GM23248 (cell line): ENCODE measurements at regions not wholly inside any gene's neighbourhood (a gene's known extent, or its start where the extent isn't known, plus 50 kb on each side); places are given as distances from the start of the nearest gene placed in this dataset.
A peak's percentile ranks its signal among the peaks of the same experiment; 100 is the strongest.

Source experiments
- DNase-seq: peaks from one replicate; pipeline ENCODE4 v3.0.0-alpha.2; 2015
- H2AFZ ChIP-seq: fragments of 200-600 bp; sonication (generic); 2 replicates; pipeline ENCODE4 v1.6.1; 2016; ENCODE audit warnings: antibody characterized with exemption
- H3F3A ChIP-seq: fragments of 200-600 bp; sonication (generic); 2 replicates; pipeline ENCODE4 v1.6.1; 2016; ENCODE audit warnings: mild to moderate bottlenecking, antibody characterized with exemption, mixed run types; ENCODE audit not compliant: insufficient read depth
- H3K27ac ChIP-seq: fragments of 200-600 bp; sonication (generic); 2 replicates; pipeline ENCODE4 v1.5.1; 2016; ENCODE audit warnings: mild to moderate bottlenecking
- H3K27me3 ChIP-seq: fragments of 200-600 bp; sonication (generic); replicated peaks from 2 replicates; pipeline ENCODE4 v1.6.1; 2016; ENCODE audit warnings: mild to moderate bottlenecking; ENCODE audit not compliant: insufficient read depth
- H3K36me3 ChIP-seq: fragments of 200-600 bp; sonication (generic); 2 replicates; pipeline ENCODE4 v1.6.1; 2016; ENCODE audit warnings: low read depth, mild to moderate bottlenecking
- H3K4me1 ChIP-seq: fragments of 200-600 bp; sonication (generic); 2 replicates; pipeline ENCODE4 v1.6.1; 2016; ENCODE audit warnings: mild to moderate bottlenecking; ENCODE audit not compliant: insufficient read depth
- H3K4me2 ChIP-seq: fragments of 200-600 bp; sonication (generic); one replicate; pipeline ENCODE4 v1.6.1; 2016; ENCODE audit warnings: mild to moderate bottlenecking; ENCODE audit not compliant: unreplicated experiment
- H3K4me3 ChIP-seq: fragments of 200-600 bp; sonication (generic); 2 replicates; pipeline ENCODE4 v1.5.1; 2016; ENCODE audit warnings: mild to moderate bottlenecking
- H3K79me2 ChIP-seq: fragments of 200-600 bp; sonication (generic); 2 replicates; pipeline ENCODE4 v1.6.1; 2016; ENCODE audit warnings: mild to moderate bottlenecking; ENCODE audit not compliant: insufficient read depth
- H3K9ac ChIP-seq: fragments of 200-600 bp; sonication (generic); 2 replicates; pipeline ENCODE4 v1.6.1; 2016; ENCODE audit warnings: mild to moderate bottlenecking
- H3K9me2 ChIP-seq: fragments of 200-600 bp; sonication (generic); 2 replicates; pipeline ENCODE4 v1.6.1; 2016; ENCODE audit warnings: mixed run types, mild to moderate bottlenecking, moderate library complexity; ENCODE audit not compliant: insufficient read depth
- H3K9me3 ChIP-seq: fragments of 200-600 bp; sonication (generic); one replicate; pipeline ENCODE4 v1.6.1; 2017; ENCODE audit warnings: low read depth
- H4K20me1 ChIP-seq: fragments of 200-600 bp; sonication (generic); 2 replicates; pipeline ENCODE4 v1.6.0; 2016; ENCODE audit not compliant: insufficient read depth
- EZH2 ChIP-seq: fragments of 200-600 bp; sonication (generic); IDR thresholded peaks from 2 replicates; pipeline ENCODE4 v1.6.1; 2018; ENCODE audit warnings: antibody characterized with exemption, mild to moderate bottlenecking; ENCODE audit not compliant: insufficient read depth, poor library complexity, severe bottlenecking
- EZH2phosphoT487 ChIP-seq: fragments of 200-600 bp; sonication (generic); IDR thresholded peaks from 2 replicates; pipeline ENCODE4 v1.6.1; 2018; ENCODE audit warnings: antibody characterized with exemption, moderate library complexity, mild to moderate bottlenecking, low read depth; ENCODE audit not compliant: insufficient read depth
- WGBS, 2 experiments: methylation state at CpG; one replicate each; pipeline ENCODE4 v1.1.6; 2015 to 2017; ENCODE audit warnings: low lambda C conversion rate in 2 of 2, low coverage in 1 of 2; ENCODE audit errors: missing lambda C conversion rate in 2 of 2; 5-methylcytosine and 5-hydroxymethylcytosine counted together
- in situ Hi-C: fragments of 300-500 bp; cut with MboI; formaldehyde crosslinking; loops from 2 replicates; pipeline ENCODE4 v1.15.0; 2020

DNA sequence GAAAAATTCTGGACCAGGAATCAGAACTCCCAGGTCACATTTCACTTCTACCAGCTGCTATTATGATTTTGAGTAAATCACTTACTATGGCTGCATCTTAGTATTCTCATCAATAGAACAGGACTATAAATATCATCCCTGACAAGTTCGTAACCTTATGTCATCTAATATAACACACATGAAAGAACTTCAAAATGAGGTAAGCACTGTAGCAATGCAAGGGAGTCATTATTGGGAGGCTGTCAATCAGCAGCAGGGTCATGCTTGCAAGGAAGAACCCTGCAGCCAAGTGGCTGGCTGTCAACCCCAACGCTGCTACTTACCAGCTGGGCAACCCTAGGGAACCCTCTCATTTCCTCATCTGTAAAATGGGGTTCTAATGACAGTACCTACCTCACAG is 123.3 kb upstream of the B3GAT2 start:
- Histone ChIP-seq H3K9me2 (no peaks in the 10 kb centered on the region), H3K36me3 (no peaks in the 10 kb centered on the region), H3K27ac (no peak overlapping the region), H3K4me2 (no peak overlapping the region), H2AFZ (no peak overlapping the region), H3F3A (peaks cover 20% of the 10 kb centered on the region; the same call in 1 of the 2 replicates), H4K20me1 (no peaks in the 10 kb centered on the region), H3K79me2 (no peaks in the 10 kb centered on the region), H3K27me3 (no peaks in the 10 kb centered on the region), H3K9me3 (no peaks in the 10 kb centered on the region), H3K4me1 (peaks cover 35% of the 10 kb centered on the region), H3K9ac (no peak overlapping the region), H3K4me3 (no peak overlapping the region)
- WGBS, 2 experiments = 49 to 65% methylated on average over 2 of the region's 2 CpGs
- in situ Hi-C loops = no loop called here
- no peak for TF ChIP-seq EZH2
- TF ChIP-seq EZH2phosphoT487 = no peak
- no peak for DNase-seq

DNA sequence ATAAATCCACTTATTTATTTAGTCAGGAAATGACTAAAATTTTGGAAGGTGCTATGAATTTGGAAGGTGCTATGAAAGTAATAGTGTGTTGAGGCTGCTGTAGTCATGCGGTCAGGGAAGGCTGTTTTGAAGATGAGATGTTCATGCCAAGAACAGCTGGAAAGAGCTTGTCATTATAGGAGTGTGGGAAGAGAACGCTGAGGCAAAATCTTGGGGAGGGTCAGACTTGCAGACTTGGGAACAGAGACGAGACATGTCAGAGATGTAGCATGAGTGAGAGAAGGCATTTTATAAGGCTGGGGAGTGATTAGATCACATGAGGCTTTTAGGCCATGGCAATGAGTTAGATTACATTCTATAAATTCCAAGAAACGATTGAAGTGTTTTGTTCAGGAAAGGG is 124.0 kb upstream of the B3GAT2 start:
- Histone ChIP-seq H3K4me2 (peak overlapping the region; percentile 37), H4K20me1 (no peaks in the 10 kb centered on the region), H3K27me3 (no peaks in the 10 kb centered on the region), H3K9me2 (no peaks in the 10 kb centered on the region), H3F3A (peaks cover 20% of the 10 kb centered on the region; the same call in 1 of the 2 replicates), H3K27ac (no peak overlapping the region; the same call in 1 of the 2 replicates), H3K4me3 (no peak overlapping the region), H3K36me3 (no peaks in the 10 kb centered on the region), H2AFZ (peak overlapping the region; percentile 27; the same call in 1 of the 2 replicates), H3K9me3 (no peaks in the 10 kb centered on the region), H3K9ac (no peak overlapping the region), H3K4me1 (peaks cover 35% of the 10 kb centered on the region), H3K79me2 (no peaks in the 10 kb centered on the region)
- in situ Hi-C loops = no loop called here
- WGBS, 2 experiments = 6 to 15% methylated on average over 4 of the region's 4 CpGs
- peak; percentile 82 for DNase-seq
- TF ChIP-seq EZH2 (no peak), EZH2phosphoT487 (0 out of 2 replicates have a peak, but pooled peaks have one; percentile 23)

GRCh38 chr6:71082033-71082650 is 125.3 kb upstream of the B3GAT2 start:
- no peak for TF ChIP-seq EZH2
- TF ChIP-seq EZH2phosphoT487 = no peak
- Histone ChIP-seq H3F3A (peaks cover 20% of the 10 kb centered on the region; the same call in 1 of the 2 replicates), H4K20me1 (no peaks in the 10 kb centered on the region), H2AFZ (peak overlapping the region; percentile 34), H3K9me3 (no peaks in the 10 kb centered on the region), H3K4me2 (peak overlapping the region; percentile 57), H3K27me3 (no peaks in the 10 kb centered on the region), H3K27ac (no peak overlapping the region), H3K4me1 (peaks cover 35% of the 10 kb centered on the region), H3K79me2 (no peaks in the 10 kb centered on the region), H3K4me3 (peak overlapping the region; percentile 42), H3K9me2 (no peaks in the 10 kb centered on the region), H3K36me3 (no peaks in the 10 kb centered on the region), H3K9ac (0 out of 2 replicates have a peak overlapping the region, but pooled peaks have one; percentile 12)
- 11 to 16% methylated on average over 6 of the region's 6 CpGs for WGBS, 2 experiments
- DNase-seq = peak; percentile 74
- in situ Hi-C loops = no loop called here

GRCh38 chr6:71083308-71083820 is 126.5 kb upstream of the B3GAT2 start:
- Histone ChIP-seq H3K4me2 (no peak overlapping the region), H2AFZ (no peak overlapping the region), H3F3A (peaks cover 20% of the 10 kb centered on the region; the same call in 1 of the 2 replicates), H3K79me2 (no peaks in the 10 kb centered on the region), H3K4me3 (no peak overlapping the region), H3K27me3 (no peaks in the 10 kb centered on the region), H3K4me1 (peaks cover 35% of the 10 kb centered on the region), H3K36me3 (no peaks in the 10 kb centered on the region), H3K27ac (no peak overlapping the region), H4K20me1 (no peaks in the 10 kb centered on the region), H3K9ac (no peak overlapping the region), H3K9me3 (no peaks in the 10 kb centered on the region), H3K9me2 (no peaks in the 10 kb centered on the region)
- TF ChIP-seq EZH2 (no peak), EZH2phosphoT487 (no peak)
- in situ Hi-C loops = no loop called here
- no peak for DNase-seq
- WGBS, 2 experiments = 49 to 54% methylated on average over 6 of the region's 6 CpGs
